Pancreas (tissue), 10 donors: ENCODE measurements at regions not wholly inside any gene's neighbourhood (a gene's known extent, or its start where the extent isn't known, plus 50 kb on each side); places are given as distances from the start of the nearest gene placed in this dataset.

Experiments
- ATAC-seq, 4 donors: fragments of 200-7000 bp; cut with Tn5 transposase; one replicate each; pipeline versions ENCODE4 v1.8.0 to v1.9.1; 2020; ENCODE audit warnings: mild to moderate bottlenecking in 4 of 4, moderate library complexity in 4 of 4
- DNase-seq, 6 donors: peaks; one replicate each; pipeline ENCODE4 v3.0.0-alpha.2; 2020
- FAIRE-seq: peaks from 2 replicates; lab custom pipeline; 2012; peaks lifted over from hg19 to GRCh38; lab: Jason Lieb, UNC
- H3K27ac ChIP-seq, 4 donors: fragments of 200-600 bp; sonication (generic); 1 replicate in 3 of 4; 2 replicates in 1 of 4; pipeline versions ENCODE4 v1.5.0 to v1.8.0; 2020
- H3K27me3 ChIP-seq, 4 donors: fragments of 200-600 bp; one replicate each; pipeline ENCODE4 v1.8.0; 2021
- H3K36me3 ChIP-seq, 3 donors: fragments of 200-600 bp; sonication (generic) in 1 of 3; one replicate each; pipeline versions ENCODE4 v1.5.0 to v1.8.0; 2020 to 2021
- H3K4me1 ChIP-seq, 3 donors: fragments of 200-600 bp; one replicate each; pipeline ENCODE4 v1.8.0; 2021
- H3K4me3 ChIP-seq, 4 donors: fragments of 200-600 bp; sonication (generic) in 2 of 4; one replicate each; pipeline versions ENCODE4 v1.5.0 to v1.8.0; 2020 to 2021
- H3K9me3 ChIP-seq, 4 donors: fragments of 200-600 bp; one replicate each; pipeline ENCODE4 v1.8.0; 2021
- CTCF ChIP-seq, 4 donors: fragments of 200-600 bp; sonication (generic) in 3 of 4; IDR thresholded peaks; one replicate each; pipeline versions ENCODE4 v1.5.0 to v1.8.0; 2021; ENCODE audit warnings: antibody characterized with exemption in 4 of 4
- WGBS, 2 donors: extraction: QIAGEN DNeasy Blood & Tissue Kit; methylation state at CpG; one replicate each; pipeline ENCODE4 v1.1.7; 2013; 5-methylcytosine and 5-hydroxymethylcytosine counted together
- intact Hi-C, 3 donors: fragments of 100-400 bp; cut with DNase I; formaldehyde crosslinking; loops; one replicate each; pipeline versions ENCODE4 v1.11.1 to v1.14.2; 2022
- donor health status: healthy with polysubstance abuse.
- donor health status: DM: no; HTN: no; CAD: no; lungs with moderate emphysema.
- donor health status: DM: no; HTN: no; CAD: no.
- donor health status: control.
- donor health status: control.
- donor health status: Bipolar disorder and iron deficiency.
- donor health status: DM: yes; HTN: yes; CAD: no.
- donor health status: DM: no; HTN: no; CAD: no.
- donor health status: DM: no; HTN: no; CAD: no.
- donor health status: DM: yes; HTN: yes; CAD: no.

- FAIRE-seq (no peak), DNase-seq (no peak), ATAC-seq (no peak)
- 40 to 52% methylated on average over 1 of the region's 1 CpG for WGBS, 2 donors
- Histone ChIP-seq H3K36me3 (no peaks in the 10 kb centered on the region), H3K27ac (no peak overlapping the region), H3K4me3 (no peak overlapping the region), H3K27me3 (no peaks in the 10 kb centered on the region), H3K9me3 (no peaks in the 10 kb centered on the region), H3K4me1 (no peaks in the 10 kb centered on the region)
- intact Hi-C loops = no loop called here
- no peak for TF ChIP-seq CTCF (IDR thresholded peaks at IDR 0.05)
These were observed 81.1 kb upstream of the EPHA4 start for GRCh38 chr2:221653182-221653581.

- no peak for FAIRE-seq
- no peaks in the 10 kb centered on the region for H3K4me1 ChIP-seq
- intact Hi-C loops = no loop called here
- no peak overlapping the region for H3K27ac ChIP-seq
- TF ChIP-seq CTCF (IDR thresholded peaks at IDR 0.05) = no peak
- no peak overlapping the region for H3K4me3 ChIP-seq
- WGBS, 2 donors = 72 to 74% methylated on average over 5 of the region's 5 CpGs
- H3K36me3 ChIP-seq = no peaks in the 10 kb centered on the region
- peak in 1 of 6 donors; percentile 62 for DNase-seq
- no peaks in the 10 kb centered on the region for H3K9me3 ChIP-seq
- no peaks in the 10 kb centered on the region for H3K27me3 ChIP-seq
- ATAC-seq = no peak
These were observed 77.1 kb upstream of the EPHA4 start for GRCh38 chr2:221649051-221649775.

- H3K27me3 ChIP-seq = no peaks in the 10 kb centered on the region
- no peak for ATAC-seq
- no peaks in the 10 kb centered on the region for H3K4me1 ChIP-seq
- DNase-seq = no peak
- 91 to 94% methylated on average over 3 of the region's 3 CpGs for WGBS, 2 donors
- no peaks in the 10 kb centered on the region for H3K36me3 ChIP-seq
- intact Hi-C loops = no loop called here
- no peak overlapping the region for H3K27ac ChIP-seq
- no peak for TF ChIP-seq CTCF (IDR thresholded peaks at IDR 0.05)
- no peak overlapping the region for H3K4me3 ChIP-seq
- no peaks in the 10 kb centered on the region for H3K9me3 ChIP-seq
- FAIRE-seq = no peak
These were observed 70.3 kb upstream of the EPHA4 start for GRCh38 chr2:221642447-221642846.

GRCh38 chr2:221641181-221641871 is 69.2 kb upstream of the EPHA4 start:
- FAIRE-seq (no peak), DNase-seq (no peak), ATAC-seq (no peak)
- H3K36me3 ChIP-seq = no peaks in the 10 kb centered on the region
- H3K4me3 ChIP-seq = no peak overlapping the region
- WGBS, 2 donors = 90 to 93% methylated on average over 13 of the region's 13 CpGs
- intact Hi-C loops = no loop called here
- H3K4me1 ChIP-seq = peaks cover 0 to under 1% (median 0%) of the 10 kb centered on the region in 3 donors
- no peak overlapping the region for H3K27ac ChIP-seq
- no peaks in the 10 kb centered on the region for H3K27me3 ChIP-seq
- no peak for TF ChIP-seq CTCF (IDR thresholded peaks at IDR 0.05)
- H3K9me3 ChIP-seq = no peaks in the 10 kb centered on the region

GRCh38 chr2:221640686-221641085 is 68.6 kb upstream of the EPHA4 start:
- intact Hi-C loops = no loop called here
- Histone ChIP-seq H3K27me3 (no peaks in the 10 kb centered on the region), H3K4me1 (peaks cover 0 to 7% (median under 1%) of the 10 kb centered on the region in 3 donors), H3K4me3 (no peak overlapping the region), H3K9me3 (no peaks in the 10 kb centered on the region), H3K36me3 (no peaks in the 10 kb centered on the region), H3K27ac (no peak overlapping the region)
- ATAC-seq (no peak), FAIRE-seq (no peak), DNase-seq (no peak)
- 74 to 87% methylated on average over 1 of the region's 1 CpG for WGBS, 2 donors
- no peak for TF ChIP-seq CTCF (IDR thresholded peaks at IDR 0.05)
